GM12872 (cell line): ENCODE measurements at regions not wholly inside any gene's neighbourhood (a gene's known extent, or its start where the extent isn't known, plus 50 kb on each side); places are given as distances from the start of the nearest gene placed in this dataset.

ENCODE experiments used
- TF ChIP-seq, protein P1 (sequence below): IDR thresholded peaks from 3 replicates; pipeline ENCODE4 v1.5.1; 2011; ENCODE audit warnings: low read depth, mild to moderate bottlenecking, low read length, moderate library complexity; ENCODE audit not compliant: insufficient read depth

DNA sequence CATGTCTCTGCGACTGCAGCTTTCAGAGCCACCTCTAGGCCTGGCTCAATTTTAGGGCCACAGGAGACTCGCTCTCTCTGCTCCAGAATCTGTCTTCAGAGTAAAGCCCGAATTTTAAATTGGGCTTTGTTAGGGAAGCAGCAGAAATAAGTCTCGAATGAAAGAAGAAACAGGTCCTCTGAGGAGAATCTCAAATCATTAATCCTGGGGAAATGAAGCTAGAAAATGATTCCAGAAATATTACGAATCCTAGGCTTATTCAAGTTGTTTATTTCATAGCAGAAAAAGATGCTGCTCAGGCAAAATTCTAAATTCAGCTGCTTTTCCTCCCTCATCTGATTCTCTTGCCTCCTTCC lies 114.2 kb upstream of the THBS1 start:
- TF ChIP-seq, protein P1, sequence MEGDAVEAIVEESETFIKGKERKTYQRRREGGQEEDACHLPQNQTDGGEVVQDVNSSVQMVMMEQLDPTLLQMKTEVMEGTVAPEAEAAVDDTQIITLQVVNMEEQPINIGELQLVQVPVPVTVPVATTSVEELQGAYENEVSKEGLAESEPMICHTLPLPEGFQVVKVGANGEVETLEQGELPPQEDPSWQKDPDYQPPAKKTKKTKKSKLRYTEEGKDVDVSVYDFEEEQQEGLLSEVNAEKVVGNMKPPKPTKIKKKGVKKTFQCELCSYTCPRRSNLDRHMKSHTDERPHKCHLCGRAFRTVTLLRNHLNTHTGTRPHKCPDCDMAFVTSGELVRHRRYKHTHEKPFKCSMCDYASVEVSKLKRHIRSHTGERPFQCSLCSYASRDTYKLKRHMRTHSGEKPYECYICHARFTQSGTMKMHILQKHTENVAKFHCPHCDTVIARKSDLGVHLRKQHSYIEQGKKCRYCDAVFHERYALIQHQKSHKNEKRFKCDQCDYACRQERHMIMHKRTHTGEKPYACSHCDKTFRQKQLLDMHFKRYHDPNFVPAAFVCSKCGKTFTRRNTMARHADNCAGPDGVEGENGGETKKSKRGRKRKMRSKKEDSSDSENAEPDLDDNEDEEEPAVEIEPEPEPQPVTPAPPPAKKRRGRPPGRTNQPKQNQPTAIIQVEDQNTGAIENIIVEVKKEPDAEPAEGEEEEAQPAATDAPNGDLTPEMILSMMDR: no peak

DNA sequence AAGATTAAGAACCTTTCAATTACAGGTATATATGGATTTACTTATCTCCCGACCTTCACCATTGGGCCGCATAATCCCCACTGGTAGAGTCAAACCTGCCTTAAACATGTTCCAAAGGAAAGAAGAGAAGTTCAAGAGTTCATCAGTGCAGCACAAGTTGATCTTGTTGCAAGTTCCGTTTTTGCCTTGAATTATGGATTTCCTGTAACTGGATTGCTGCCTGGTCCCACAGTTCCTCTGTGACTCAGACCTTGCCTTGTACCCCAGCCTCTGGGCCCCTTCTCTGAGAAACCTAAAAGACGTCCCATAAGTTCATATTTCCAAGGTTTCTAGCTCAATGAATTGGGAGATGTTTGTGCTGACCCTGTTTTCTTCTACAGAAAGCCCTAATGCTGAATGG lies 112.5 kb upstream of the THBS1 start:
- TF ChIP-seq, protein P1: no peak

DNA sequence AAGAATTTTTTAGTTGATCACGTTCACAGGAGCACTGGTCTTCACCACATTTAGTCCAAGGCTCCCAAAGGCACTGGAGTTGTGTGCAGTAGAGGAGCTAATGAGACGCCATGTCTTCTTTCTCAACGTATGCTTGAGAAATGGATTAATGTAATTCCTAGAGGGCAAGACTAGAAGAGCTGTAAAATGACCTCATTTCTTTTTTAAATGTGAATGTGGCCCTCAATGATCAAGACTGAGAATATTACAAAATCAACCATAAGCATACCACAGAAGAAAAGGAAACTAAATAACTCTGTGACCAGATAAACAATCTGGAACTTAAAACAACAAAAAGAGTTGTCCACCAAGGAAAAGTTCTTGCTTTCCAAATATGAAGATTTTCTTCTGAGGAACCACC lies 112.1 kb upstream of the THBS1 start:
- TF ChIP-seq, protein P1: no peak

DNA sequence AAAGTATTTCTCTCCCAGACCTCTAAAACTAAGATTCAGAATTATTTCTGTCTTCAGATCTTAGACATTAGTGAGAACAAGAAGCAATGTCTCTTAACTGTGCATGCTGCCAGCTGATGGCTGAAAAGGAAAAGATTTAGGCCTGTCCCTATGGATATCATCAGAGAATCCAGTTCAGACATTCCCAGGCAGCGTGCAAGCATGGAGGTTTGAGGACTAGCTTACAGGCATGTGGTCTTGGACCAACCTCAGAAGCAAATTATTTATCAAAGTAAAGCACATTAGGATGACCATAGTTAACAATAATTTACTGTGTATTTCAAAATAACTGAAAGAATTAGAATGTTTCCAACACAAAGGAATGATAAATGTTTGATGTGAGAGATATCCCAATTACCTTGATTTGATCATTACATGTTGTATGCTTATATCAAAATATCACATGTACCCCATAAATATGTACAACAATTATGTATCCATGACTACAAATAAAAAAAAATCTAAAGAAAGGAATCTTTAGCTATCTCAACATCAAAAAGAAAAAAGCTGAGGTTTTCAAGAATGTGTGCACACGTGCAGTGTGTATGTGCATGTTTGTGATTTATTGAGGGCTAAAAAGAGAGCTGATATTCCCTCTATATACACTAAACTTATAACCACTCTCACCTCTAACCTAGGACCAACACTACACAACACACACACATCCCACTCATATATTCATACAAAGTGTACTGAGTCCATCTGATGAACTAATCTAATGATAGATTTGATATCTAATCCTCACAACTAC lies 108.9 kb upstream of the THBS1 start:
- TF ChIP-seq, protein P1: no peak

DNA sequence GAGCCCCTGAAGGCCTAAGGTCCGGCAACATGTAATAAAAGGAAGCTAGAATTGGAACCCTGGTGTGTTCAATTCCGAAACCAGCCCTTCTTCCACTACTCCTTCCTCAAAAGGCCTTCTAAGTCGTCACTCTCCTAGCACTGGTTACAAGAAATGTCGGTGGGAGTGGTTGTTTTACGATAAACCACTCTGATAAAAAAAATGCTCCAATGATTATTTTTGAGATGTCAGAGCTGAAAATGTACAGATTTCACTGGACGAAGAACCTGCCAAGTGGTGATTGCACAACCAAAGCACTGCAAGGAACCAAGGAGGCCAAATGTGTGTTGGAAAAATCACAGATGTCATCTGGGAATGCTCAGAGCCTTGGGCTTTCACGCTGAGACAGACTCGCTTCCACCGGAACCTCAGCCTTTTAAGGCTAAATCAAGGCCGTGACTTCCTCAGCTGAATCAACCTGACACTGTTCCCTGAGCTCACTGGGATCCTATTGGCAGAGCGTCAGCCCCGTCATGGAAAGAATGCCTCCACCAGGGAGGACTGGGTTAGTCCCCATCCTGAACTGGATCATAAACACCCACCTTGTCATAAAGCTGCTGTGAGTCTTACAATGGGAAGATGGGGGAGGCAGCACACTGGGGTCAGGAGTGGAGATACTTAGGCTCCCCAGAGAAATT lies 108.1 kb upstream of the THBS1 start:
- TF ChIP-seq, protein P1: no peak

DNA sequence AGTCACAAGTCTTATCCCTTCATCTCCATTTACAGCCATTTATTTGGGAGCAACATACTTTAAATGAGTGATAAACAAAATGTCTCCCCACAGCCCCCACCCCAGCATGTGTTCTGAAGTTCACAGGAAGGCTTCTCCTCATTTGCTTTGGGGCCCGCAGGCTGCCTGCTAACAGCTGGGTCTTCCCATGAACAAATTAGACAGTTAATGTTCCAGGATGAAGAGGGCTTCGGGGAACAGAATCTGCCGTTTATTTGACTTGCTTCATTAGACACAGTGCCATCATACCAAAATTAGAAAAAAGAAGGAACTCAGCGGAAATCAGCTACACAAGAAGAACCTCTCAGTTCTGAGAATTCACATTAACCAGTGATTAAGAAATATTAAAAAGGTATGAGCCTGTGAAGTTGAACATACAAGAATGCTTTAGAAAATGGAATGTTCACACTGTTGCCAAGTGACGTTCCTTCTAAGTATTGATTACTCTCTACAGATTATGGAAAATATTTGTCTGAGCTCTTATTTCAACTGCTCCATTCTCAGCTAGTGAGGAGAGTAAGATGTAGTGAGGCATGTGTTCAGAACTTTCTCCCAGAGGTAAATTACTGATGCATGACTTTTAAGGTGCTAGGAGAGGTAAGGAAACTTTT lies 107.5 kb upstream of the THBS1 start:
- TF ChIP-seq, protein P1: no peak

DNA sequence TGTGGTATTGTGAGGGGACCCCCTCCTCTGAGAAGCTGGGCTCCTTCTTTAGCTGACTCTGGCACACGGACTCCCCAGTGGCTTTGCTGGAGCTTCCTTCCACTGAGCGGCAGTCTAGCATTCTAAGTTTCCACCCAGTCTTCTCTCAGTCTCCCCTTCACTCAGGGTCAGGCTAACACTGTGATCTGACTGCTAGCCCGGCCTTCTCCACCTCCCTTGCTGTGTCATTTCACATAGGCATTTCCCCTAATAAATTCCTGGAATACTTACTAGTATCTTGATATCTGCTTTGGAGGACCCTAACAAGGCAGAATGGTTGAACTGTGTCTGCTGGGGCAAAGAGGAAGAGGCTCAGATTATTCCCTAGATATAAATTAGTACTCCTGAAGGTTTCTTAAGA lies 106.2 kb upstream of the THBS1 start:
- TF ChIP-seq, protein P1: no peak
